GM23248 (cell line): ENCODE measurements at regions not wholly inside any gene's neighbourhood (a gene's known extent, or its start where the extent isn't known, plus 50 kb on each side); places are given as distances from the start of the nearest gene placed in this dataset.
"Not testable (repeated sequence)": the region's sequence is repeated elsewhere in the genome, so short reads cannot be mapped to it uniquely, and the experiment has no call there.

Experiments used
- DNase-seq: peaks from one replicate; pipeline ENCODE4 v3.0.0-alpha.2; 2015
- H2AFZ ChIP-seq: fragments of 200-600 bp; sonication (generic); 2 replicates; pipeline ENCODE4 v1.6.1; 2016; ENCODE audit warnings: antibody characterized with exemption
- H3F3A ChIP-seq: fragments of 200-600 bp; sonication (generic); 2 replicates; pipeline ENCODE4 v1.6.1; 2016; ENCODE audit warnings: mild to moderate bottlenecking, antibody characterized with exemption, mixed run types; ENCODE audit not compliant: insufficient read depth
- H3K27ac ChIP-seq: fragments of 200-600 bp; sonication (generic); 2 replicates; pipeline ENCODE4 v1.5.1; 2016; ENCODE audit warnings: mild to moderate bottlenecking
- H3K27me3 ChIP-seq: fragments of 200-600 bp; sonication (generic); replicated peaks from 2 replicates; pipeline ENCODE4 v1.6.1; 2016; ENCODE audit warnings: mild to moderate bottlenecking; ENCODE audit not compliant: insufficient read depth
- H3K36me3 ChIP-seq: fragments of 200-600 bp; sonication (generic); 2 replicates; pipeline ENCODE4 v1.6.1; 2016; ENCODE audit warnings: low read depth, mild to moderate bottlenecking
- H3K4me1 ChIP-seq: fragments of 200-600 bp; sonication (generic); 2 replicates; pipeline ENCODE4 v1.6.1; 2016; ENCODE audit warnings: mild to moderate bottlenecking; ENCODE audit not compliant: insufficient read depth
- H3K4me2 ChIP-seq: fragments of 200-600 bp; sonication (generic); one replicate; pipeline ENCODE4 v1.6.1; 2016; ENCODE audit warnings: mild to moderate bottlenecking; ENCODE audit not compliant: unreplicated experiment
- H3K4me3 ChIP-seq: fragments of 200-600 bp; sonication (generic); 2 replicates; pipeline ENCODE4 v1.5.1; 2016; ENCODE audit warnings: mild to moderate bottlenecking
- H3K79me2 ChIP-seq: fragments of 200-600 bp; sonication (generic); 2 replicates; pipeline ENCODE4 v1.6.1; 2016; ENCODE audit warnings: mild to moderate bottlenecking; ENCODE audit not compliant: insufficient read depth
- H3K9ac ChIP-seq: fragments of 200-600 bp; sonication (generic); 2 replicates; pipeline ENCODE4 v1.6.1; 2016; ENCODE audit warnings: mild to moderate bottlenecking
- H3K9me2 ChIP-seq: fragments of 200-600 bp; sonication (generic); 2 replicates; pipeline ENCODE4 v1.6.1; 2016; ENCODE audit warnings: mixed run types, mild to moderate bottlenecking, moderate library complexity; ENCODE audit not compliant: insufficient read depth
- H3K9me3 ChIP-seq: fragments of 200-600 bp; sonication (generic); one replicate; pipeline ENCODE4 v1.6.1; 2017; ENCODE audit warnings: low read depth
- H4K20me1 ChIP-seq: fragments of 200-600 bp; sonication (generic); 2 replicates; pipeline ENCODE4 v1.6.0; 2016; ENCODE audit not compliant: insufficient read depth
- EZH2 ChIP-seq: fragments of 200-600 bp; sonication (generic); IDR thresholded peaks from 2 replicates; pipeline ENCODE4 v1.6.1; 2018; ENCODE audit warnings: antibody characterized with exemption, mild to moderate bottlenecking; ENCODE audit not compliant: insufficient read depth, poor library complexity, severe bottlenecking
- EZH2phosphoT487 ChIP-seq: fragments of 200-600 bp; sonication (generic); IDR thresholded peaks from 2 replicates; pipeline ENCODE4 v1.6.1; 2018; ENCODE audit warnings: antibody characterized with exemption, moderate library complexity, mild to moderate bottlenecking, low read depth; ENCODE audit not compliant: insufficient read depth
- WGBS, 2 experiments: methylation state at CpG; one replicate each; pipeline ENCODE4 v1.1.6; 2015 to 2017; ENCODE audit warnings: low lambda C conversion rate in 2 of 2, low coverage in 1 of 2; ENCODE audit errors: missing lambda C conversion rate in 2 of 2; 5-methylcytosine and 5-hydroxymethylcytosine counted together
- in situ Hi-C: fragments of 300-500 bp; cut with MboI; formaldehyde crosslinking; loops from 2 replicates; pipeline ENCODE4 v1.15.0; 2020

DNA sequence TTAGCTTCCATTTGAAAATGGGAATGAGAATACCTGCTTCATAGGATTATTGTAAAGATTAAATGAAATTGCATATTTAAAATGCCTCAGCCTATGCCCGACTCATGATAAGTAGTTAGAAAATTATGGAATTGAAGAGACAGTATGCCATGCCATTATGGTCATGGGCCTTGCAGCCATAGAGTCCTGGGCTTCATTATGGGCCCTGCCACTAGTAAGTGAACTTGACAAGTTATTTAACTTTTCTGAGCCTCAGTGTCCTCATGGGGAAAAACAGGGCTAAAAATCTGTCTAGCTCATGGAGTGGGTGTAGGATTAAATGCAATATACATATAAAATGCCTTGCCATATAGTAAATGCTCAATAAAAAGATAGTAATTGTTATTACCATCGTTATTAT is 133.2 kb downstream of the NPIPB5 start:
- WGBS, 2 experiments, result 16 to 18% methylated on average over 2 of the region's 2 CpGs
- Histone ChIP-seq H3K9me2 (no peaks in the 10 kb centered on the region), H3K4me1 (no peaks in the 10 kb centered on the region), H3K9ac (no peak overlapping the region), H3K9me3 (no peaks in the 10 kb centered on the region), H3K36me3 (no peaks in the 10 kb centered on the region), H3K4me2 (no peak overlapping the region), H4K20me1 (no peaks in the 10 kb centered on the region), H3K27ac (no peak overlapping the region), H2AFZ (no peak overlapping the region), H3K79me2 (no peaks in the 10 kb centered on the region), H3K27me3 (peaks cover 53% of the 10 kb centered on the region), H3K4me3 (no peak overlapping the region), H3F3A (0 out of 2 replicates have a peak, but pooled peaks cover under 1% of the 10 kb centered on the region)
- in situ Hi-C loops, result no loop called here
- DNase-seq, result no peak
- no peak for TF ChIP-seq EZH2
- TF ChIP-seq EZH2phosphoT487, result no peak

DNA sequence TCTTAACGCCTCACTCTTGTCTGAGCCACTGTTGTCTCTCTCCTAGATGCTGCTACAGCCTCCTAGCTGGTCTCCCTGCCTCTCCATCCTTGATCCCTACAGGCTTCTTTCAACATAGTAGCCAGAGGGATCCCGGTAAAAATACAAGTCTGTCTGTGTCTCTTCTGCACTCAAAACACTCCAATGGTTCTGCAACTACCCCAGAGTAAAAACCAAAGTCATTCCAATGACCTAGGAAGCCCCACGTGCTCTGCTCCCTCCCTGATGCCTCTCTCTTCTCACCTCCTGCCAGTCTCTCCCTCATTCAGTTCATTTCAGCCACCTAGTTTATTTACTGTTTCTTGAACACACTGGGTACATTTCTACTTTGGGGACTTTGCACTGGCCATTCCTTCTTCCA is 135.2 kb downstream of the NPIPB5 start:
- Histone ChIP-seq H2AFZ (no peak overlapping the region), H3K4me2 (no peak overlapping the region), H3K27ac (no peak overlapping the region), H3K36me3 (no peaks in the 10 kb centered on the region), H4K20me1 (no peaks in the 10 kb centered on the region), H3K4me1 (no peaks in the 10 kb centered on the region), H3K27me3 (peaks cover 65% of the 10 kb centered on the region), H3K4me3 (no peak overlapping the region), H3K9me3 (no peaks in the 10 kb centered on the region), H3F3A (no peaks in the 10 kb centered on the region), H3K79me2 (no peaks in the 10 kb centered on the region), H3K9ac (no peak overlapping the region), H3K9me2 (no peaks in the 10 kb centered on the region)
- 16 to 22% methylated on average over 3 of the region's 3 CpGs for WGBS, 2 experiments
- TF ChIP-seq EZH2phosphoT487 (no peak), EZH2 (no peak)
- no peak for DNase-seq
- in situ Hi-C loops, result no loop called here

DNA sequence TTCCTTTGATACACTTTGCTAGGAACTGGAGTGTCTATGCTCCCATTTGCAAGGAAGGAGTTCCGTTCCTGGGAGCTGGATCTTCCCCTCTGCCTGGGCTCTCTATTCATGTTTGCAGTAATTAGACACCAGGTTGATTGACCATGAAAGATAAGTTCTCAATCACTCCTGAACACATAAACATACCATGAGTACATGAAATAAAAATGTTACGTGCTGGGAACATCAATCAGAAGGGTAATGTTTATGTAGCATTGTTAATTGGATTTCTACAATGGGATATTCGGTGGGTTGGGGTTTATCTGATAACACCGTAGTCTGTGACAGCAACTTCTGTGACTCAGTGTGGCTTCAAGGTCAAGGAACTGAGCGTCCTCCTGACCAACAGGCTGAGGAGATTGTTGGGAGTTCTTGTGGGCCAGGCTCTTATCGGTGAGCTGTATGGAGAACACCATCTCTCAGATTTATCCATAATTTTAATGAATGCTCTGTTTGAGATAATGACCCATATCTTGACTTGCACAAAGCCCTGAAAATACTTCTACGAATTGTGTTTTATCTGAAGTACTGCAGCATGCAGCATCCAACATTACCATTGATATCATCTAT is 136.4 kb downstream of the NPIPB5 start:
- TF ChIP-seq EZH2phosphoT487 (no peak), EZH2 (no peak)
- Histone ChIP-seq H3K9ac (no peak overlapping the region), H3K36me3 (no peaks in the 10 kb centered on the region), H3K27me3 (peaks cover 56% of the 10 kb centered on the region), H3F3A (no peaks in the 10 kb centered on the region), H3K9me3 (no peaks in the 10 kb centered on the region), H3K9me2 (no peaks in the 10 kb centered on the region), H3K4me1 (no peaks in the 10 kb centered on the region), H3K79me2 (no peaks in the 10 kb centered on the region), H3K27ac (no peak overlapping the region), H4K20me1 (no peaks in the 10 kb centered on the region), H3K4me2 (no peak overlapping the region), H3K4me3 (no peak overlapping the region), H2AFZ (no peak overlapping the region)
- in situ Hi-C loops, result no loop called here
- 42 to 46% methylated on average over 7 of the region's 7 CpGs for WGBS, 2 experiments
- DNase-seq, result no peak

DNA sequence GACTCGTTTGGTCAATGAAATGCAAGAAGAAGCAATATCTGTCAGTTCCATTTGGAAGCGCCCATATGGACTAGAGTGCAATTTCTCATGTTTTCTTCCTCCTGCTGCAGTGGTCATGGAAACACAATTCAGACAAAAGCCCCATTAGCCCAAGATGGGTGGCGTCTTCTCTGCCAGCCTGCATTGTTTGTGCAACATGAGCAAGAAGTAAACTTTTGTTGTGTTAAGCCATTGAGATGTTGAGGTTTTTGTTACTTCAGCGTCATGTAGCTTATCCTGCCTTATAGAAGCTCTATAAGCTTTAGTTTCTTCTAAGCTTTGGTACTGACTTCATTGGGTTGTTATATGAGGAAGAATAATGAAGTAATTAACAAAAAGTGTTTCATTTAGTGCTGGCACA is 137.4 kb downstream of the NPIPB5 start:
- in situ Hi-C loops, result no loop called here
- H3K27me3 ChIP-seq, result peaks cover 56% of the 10 kb centered on the region
- H3K4me3 ChIP-seq, result no peak overlapping the region
- TF ChIP-seq EZH2phosphoT487, result no peak
- TF ChIP-seq EZH2, result no peak
- no peaks in the 10 kb centered on the region for H3K9me2 ChIP-seq
- no peak overlapping the region for H2AFZ ChIP-seq
- H3K9ac ChIP-seq, result no peak overlapping the region
- no peak overlapping the region for H3K4me2 ChIP-seq
- H3K79me2 ChIP-seq, result no peaks in the 10 kb centered on the region
- WGBS, 2 experiments, result 38 to 39% methylated on average over 4 of the region's 4 CpGs
- H4K20me1 ChIP-seq, result no peaks in the 10 kb centered on the region
- H3K9me3 ChIP-seq, result no peaks in the 10 kb centered on the region
- H3F3A ChIP-seq, result no peaks in the 10 kb centered on the region
- no peaks in the 10 kb centered on the region for H3K36me3 ChIP-seq
- H3K27ac ChIP-seq, result no peak overlapping the region
- no peaks in the 10 kb centered on the region for H3K4me1 ChIP-seq
- DNase-seq, result no peak

DNA sequence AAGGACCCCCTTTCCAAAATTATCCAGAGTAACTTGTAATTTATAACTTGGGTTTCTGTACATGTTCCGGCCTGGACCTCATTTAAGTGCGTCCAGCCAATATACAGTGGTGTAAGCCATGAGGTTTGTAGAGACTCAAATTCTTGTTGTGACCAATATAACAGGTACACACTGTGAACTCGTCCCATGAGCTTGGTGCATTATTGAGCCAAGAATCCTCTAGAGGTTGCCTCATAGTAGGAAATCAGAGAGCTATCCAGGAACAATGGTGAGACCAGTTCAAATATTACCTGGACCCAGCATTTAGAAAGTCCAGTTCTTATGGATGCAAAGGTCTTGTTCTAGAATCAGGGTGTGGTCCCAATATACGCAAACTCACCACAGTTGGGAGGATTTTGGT is 138.2 kb downstream of the NPIPB5 start:
- Histone ChIP-seq H3K79me2 (no peaks in the 10 kb centered on the region), H2AFZ (no peak overlapping the region), H3K9me3 (no peaks in the 10 kb centered on the region), H3F3A (no peaks in the 10 kb centered on the region), H4K20me1 (no peaks in the 10 kb centered on the region), H3K9ac (no peak overlapping the region), H3K27ac (no peak overlapping the region), H3K27me3 (peaks cover 51% of the 10 kb centered on the region), H3K9me2 (no peaks in the 10 kb centered on the region), H3K4me3 (no peak overlapping the region), H3K36me3 (no peaks in the 10 kb centered on the region), H3K4me1 (no peaks in the 10 kb centered on the region), H3K4me2 (no peak overlapping the region)
- TF ChIP-seq EZH2phosphoT487, result no peak
- TF ChIP-seq EZH2, result no peak
- in situ Hi-C loops, result no loop called here
- no peak for DNase-seq
- WGBS, 2 experiments, result 50 to 52% methylated on average over 4 of the region's 4 CpGs

DNA sequence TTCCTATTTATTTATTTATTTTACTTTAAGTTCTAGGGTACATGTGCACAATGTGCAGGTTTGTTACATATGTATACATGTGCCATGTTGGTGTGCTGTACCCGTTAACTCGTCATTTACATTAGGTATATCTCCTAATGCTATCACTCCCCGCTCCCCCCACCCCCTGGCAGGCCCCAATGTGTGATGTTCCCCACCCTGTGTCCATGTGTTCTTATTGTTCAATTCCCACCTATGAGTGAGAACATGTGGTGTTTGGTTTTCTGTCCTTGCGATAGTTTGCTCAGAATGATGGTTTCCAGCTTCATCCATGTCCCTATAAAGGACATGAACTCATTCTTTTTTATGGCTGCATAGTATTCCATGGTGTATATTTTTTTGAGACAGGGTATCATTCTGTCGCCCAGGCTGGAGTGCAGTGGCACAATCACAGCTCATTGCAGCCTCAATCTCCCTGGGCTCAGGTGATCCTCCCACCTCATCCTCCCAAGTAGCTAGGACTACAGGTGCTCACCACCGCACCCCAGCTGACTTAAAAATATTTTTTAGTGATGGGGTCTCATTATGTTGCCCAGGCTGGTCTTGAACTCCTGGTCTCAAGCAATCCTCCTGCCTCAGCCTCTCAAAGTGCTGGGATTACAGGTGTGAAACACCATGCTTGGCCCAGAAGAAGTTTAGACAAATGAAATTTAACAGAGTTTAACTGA is 140.6 kb downstream of the NPIPB5 start:
- H3K9me3 ChIP-seq, H4K20me1 ChIP-seq, H3K4me2 ChIP-seq, H3K4me1 ChIP-seq, H3K9me2 ChIP-seq, H3K79me2 ChIP-seq, H2AFZ ChIP-seq, DNase-seq, H3F3A ChIP-seq, H3K9ac ChIP-seq, H3K36me3 ChIP-seq, H3K4me3 ChIP-seq, H3K27ac ChIP-seq, in situ Hi-C loops: not testable (repeated sequence)
- H3K27me3 ChIP-seq, result peaks cover 37% of the 10 kb centered on the region
- WGBS, 2 experiments, result 53 to 58% methylated on average over 6 of the region's 6 CpGs
